Osteoblast (primary cell): ENCODE measurements at regions not wholly inside any gene's neighbourhood (a gene's known extent, or its start where the extent isn't known, plus 50 kb on each side); places are given as distances from the start of the nearest gene placed in this dataset.

Experiments used
- DNase-seq: peaks from one replicate; pipeline ENCODE4 v3.0.0; 2011; ENCODE audit warnings: low spot score, mixed read lengths; ENCODE audit not compliant: insufficient read length; ENCODE audit errors: missing footprints
- H2AFZ ChIP-seq: 2 replicates; pipeline ENCODE4 v1.6.0; 2011; ENCODE audit warnings: mild to moderate bottlenecking, low read length
- H3K27ac ChIP-seq: 2 replicates; pipeline ENCODE4 v1.5.1; 2011; ENCODE audit warnings: mild to moderate bottlenecking, low read depth, low read length, moderate library complexity
- H3K27me3 ChIP-seq: 2 replicates; pipeline ENCODE4 v1.6.0; 2012; ENCODE audit warnings: mild to moderate bottlenecking, control low read depth, inconsistent platforms, low read length, moderate library complexity; ENCODE audit not compliant: insufficient read depth
- H3K36me3 ChIP-seq: 2 replicates; pipeline ENCODE4 v1.5.1; 2011; ENCODE audit warnings: mild to moderate bottlenecking, low read length, control low read depth, moderate library complexity; ENCODE audit not compliant: insufficient read depth
- H3K4me1 ChIP-seq: 2 replicates; pipeline ENCODE4 v1.5.1; 2011; ENCODE audit warnings: mild to moderate bottlenecking, low read length, control low read depth, moderate library complexity; ENCODE audit not compliant: insufficient read depth
- H3K4me2 ChIP-seq: 2 replicates; pipeline ENCODE4 v1.6.0; 2011; ENCODE audit warnings: mild to moderate bottlenecking, low read length; ENCODE audit not compliant: insufficient read depth
- H3K4me3 ChIP-seq: fragments of 200-600 bp; sonication (generic); 3 replicates; pipeline ENCODE4 v1.5.1; 2012; ENCODE audit warnings: mild to moderate bottlenecking, low read length, inconsistent platforms; ENCODE audit not compliant: insufficient read depth
- H3K79me2 ChIP-seq: 2 replicates; pipeline ENCODE4 v1.6.0; 2012; ENCODE audit warnings: mild to moderate bottlenecking, low read length, control low read depth, inconsistent platforms; ENCODE audit not compliant: insufficient read depth
- H3K9me3 ChIP-seq: 2 replicates; pipeline ENCODE4 v1.5.1; 2011; ENCODE audit warnings: low read depth, low read length, control low read depth
- H4K20me1 ChIP-seq: 2 replicates; pipeline ENCODE4 v1.6.0; 2012; ENCODE audit warnings: mild to moderate bottlenecking, low read length, control low read depth; ENCODE audit not compliant: insufficient read depth
- CTCF ChIP-seq: IDR thresholded peaks from 2 replicates; pipeline ENCODE4 v1.5.1; 2011; ENCODE audit warnings: mild to moderate bottlenecking, low read depth, low read length, moderate library complexity; ENCODE audit errors: extremely low read depth

GRCh38 chr16:5607169-5607568 lies 509.6 kb upstream of the EEF2KMT start:
- Histone ChIP-seq H3K4me1 (no peaks in the 10 kb centered on the region), H3K36me3 (no peaks in the 10 kb centered on the region), H4K20me1 (no peaks in the 10 kb centered on the region), H3K27me3 (no peaks in the 10 kb centered on the region), H3K9me3 (peaks cover 3% of the 10 kb centered on the region), H3K4me3 (no peak overlapping the region), H3K79me2 (no peaks in the 10 kb centered on the region), H3K4me2 (no peak overlapping the region), H3K27ac (no peak overlapping the region), H2AFZ (no peak overlapping the region)
- no peak for TF ChIP-seq CTCF
- no peak for DNase-seq

- Histone ChIP-seq H4K20me1 (no peaks in the 10 kb centered on the region), H3K27me3 (no peaks in the 10 kb centered on the region), H3K27ac (no peak overlapping the region), H3K4me2 (no peak overlapping the region), H3K36me3 (no peaks in the 10 kb centered on the region), H3K4me1 (no peaks in the 10 kb centered on the region), H2AFZ (no peak overlapping the region), H3K4me3 (no peak overlapping the region), H3K79me2 (no peaks in the 10 kb centered on the region), H3K9me3 (peaks cover 3% of the 10 kb centered on the region)
- no peak for TF ChIP-seq CTCF
- no peak for DNase-seq
Measured at GRCh38 chr16:5605404-5605803, 507.8 kb upstream of the EEF2KMT start.

DNA sequence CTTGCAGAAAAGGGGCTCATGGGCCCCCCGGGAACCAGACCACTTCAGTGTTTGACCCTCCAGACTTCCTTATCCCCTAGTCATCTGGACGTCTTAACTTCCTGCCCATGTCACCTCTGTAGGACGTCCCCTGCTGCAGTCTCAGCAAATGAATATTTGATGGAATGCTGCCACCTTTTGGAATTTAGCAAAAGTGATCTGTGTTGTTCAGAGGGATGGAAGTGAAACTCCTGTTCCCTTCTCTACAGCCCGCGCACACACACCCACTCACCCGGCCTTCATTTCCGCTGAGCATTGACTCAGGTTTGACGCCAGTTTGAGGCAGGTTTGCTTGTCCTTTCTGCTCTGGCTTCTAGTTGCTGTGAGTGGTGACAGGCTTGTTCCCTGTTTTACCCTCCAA lies 507.2 kb upstream of the EEF2KMT start:
- H4K20me1 ChIP-seq: no peaks in the 10 kb centered on the region
- peaks cover 3% of the 10 kb centered on the region for H3K9me3 ChIP-seq
- no peaks in the 10 kb centered on the region for H3K4me1 ChIP-seq
- no peaks in the 10 kb centered on the region for H3K36me3 ChIP-seq
- no peak overlapping the region for H3K4me2 ChIP-seq
- H2AFZ ChIP-seq: no peak overlapping the region
- no peak overlapping the region for H3K4me3 ChIP-seq
- no peaks in the 10 kb centered on the region for H3K79me2 ChIP-seq
- no peak for DNase-seq
- no peaks in the 10 kb centered on the region for H3K27me3 ChIP-seq
- H3K27ac ChIP-seq: no peak overlapping the region
- no peak for TF ChIP-seq CTCF

GRCh38 chr16:5603836-5604235 lies 506.2 kb upstream of the EEF2KMT start:
- H3K27me3 ChIP-seq: no peaks in the 10 kb centered on the region
- H3K4me3 ChIP-seq: no peak overlapping the region
- no peak overlapping the region for H2AFZ ChIP-seq
- H4K20me1 ChIP-seq: no peaks in the 10 kb centered on the region
- no peaks in the 10 kb centered on the region for H3K4me1 ChIP-seq
- no peak overlapping the region for H3K27ac ChIP-seq
- H3K79me2 ChIP-seq: no peaks in the 10 kb centered on the region
- no peak for DNase-seq
- TF ChIP-seq CTCF: no peak
- no peak overlapping the region for H3K4me2 ChIP-seq
- H3K36me3 ChIP-seq: no peaks in the 10 kb centered on the region
- H3K9me3 ChIP-seq: peaks cover 3% of the 10 kb centered on the region
